HL-60 (cell line): ENCODE measurements at regions not wholly inside any gene's neighbourhood (a gene's known extent, or its start where the extent isn't known, plus 50 kb on each side); places are given as distances from the start of the nearest gene placed in this dataset.

Experiments used
- CTCF ChIP-seq: IDR thresholded peaks from one replicate; pipeline ENCODE4 v1.5.1; 2011; ENCODE audit warnings: low read length, control low read depth, inconsistent platforms; ENCODE audit not compliant: insufficient read depth
- POLR2AphosphoS5 ChIP-seq: IDR thresholded peaks from 2 replicates; pipeline ENCODE4 v1.6.1; 2012; ENCODE audit warnings: low read depth
- TF ChIP-seq, protein P1 (sequence below): IDR thresholded peaks from 2 replicates; pipeline ENCODE4 v1.6.1; 2012; ENCODE audit warnings: low read depth; ENCODE audit not compliant: insufficient replicate concordance

DNA sequence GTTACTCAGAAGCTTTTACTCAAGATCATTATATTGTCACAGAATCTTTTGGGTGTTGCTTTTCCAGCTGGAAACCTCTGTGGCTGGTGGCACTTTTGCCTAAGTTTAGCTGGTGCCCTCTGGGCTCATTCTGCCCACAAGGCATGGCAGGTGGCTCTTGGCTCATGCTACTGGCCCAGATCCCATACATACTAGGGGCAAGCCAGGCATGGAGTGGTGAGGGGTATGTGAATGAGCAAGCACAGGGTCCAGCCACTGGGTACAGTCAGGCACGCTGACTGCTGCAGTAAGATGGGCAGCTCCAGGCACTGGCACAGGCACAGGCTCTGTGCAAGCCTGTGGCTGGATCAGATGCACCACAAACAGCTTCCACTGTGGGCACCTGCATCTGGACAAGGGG is 375.0 kb upstream of the SEMA3C start:
- TF ChIP-seq CTCF (no peak), POLR2AphosphoS5 (no peak)
- TF ChIP-seq, protein P1, sequence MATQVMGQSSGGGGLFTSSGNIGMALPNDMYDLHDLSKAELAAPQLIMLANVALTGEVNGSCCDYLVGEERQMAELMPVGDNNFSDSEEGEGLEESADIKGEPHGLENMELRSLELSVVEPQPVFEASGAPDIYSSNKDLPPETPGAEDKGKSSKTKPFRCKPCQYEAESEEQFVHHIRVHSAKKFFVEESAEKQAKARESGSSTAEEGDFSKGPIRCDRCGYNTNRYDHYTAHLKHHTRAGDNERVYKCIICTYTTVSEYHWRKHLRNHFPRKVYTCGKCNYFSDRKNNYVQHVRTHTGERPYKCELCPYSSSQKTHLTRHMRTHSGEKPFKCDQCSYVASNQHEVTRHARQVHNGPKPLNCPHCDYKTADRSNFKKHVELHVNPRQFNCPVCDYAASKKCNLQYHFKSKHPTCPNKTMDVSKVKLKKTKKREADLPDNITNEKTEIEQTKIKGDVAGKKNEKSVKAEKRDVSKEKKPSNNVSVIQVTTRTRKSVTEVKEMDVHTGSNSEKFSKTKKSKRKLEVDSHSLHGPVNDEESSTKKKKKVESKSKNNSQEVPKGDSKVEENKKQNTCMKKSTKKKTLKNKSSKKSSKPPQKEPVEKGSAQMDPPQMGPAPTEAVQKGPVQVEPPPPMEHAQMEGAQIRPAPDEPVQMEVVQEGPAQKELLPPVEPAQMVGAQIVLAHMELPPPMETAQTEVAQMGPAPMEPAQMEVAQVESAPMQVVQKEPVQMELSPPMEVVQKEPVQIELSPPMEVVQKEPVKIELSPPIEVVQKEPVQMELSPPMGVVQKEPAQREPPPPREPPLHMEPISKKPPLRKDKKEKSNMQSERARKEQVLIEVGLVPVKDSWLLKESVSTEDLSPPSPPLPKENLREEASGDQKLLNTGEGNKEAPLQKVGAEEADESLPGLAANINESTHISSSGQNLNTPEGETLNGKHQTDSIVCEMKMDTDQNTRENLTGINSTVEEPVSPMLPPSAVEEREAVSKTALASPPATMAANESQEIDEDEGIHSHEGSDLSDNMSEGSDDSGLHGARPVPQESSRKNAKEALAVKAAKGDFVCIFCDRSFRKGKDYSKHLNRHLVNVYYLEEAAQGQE = no peak
